CD4-positive, alpha-beta T cell (primary cell): ENCODE measurements at regions not wholly inside any gene's neighbourhood (a gene's known extent, or its start where the extent isn't known, plus 50 kb on each side); places are given as distances from the start of the nearest gene placed in this dataset.

ENCODE experiments used
- ATAC-seq: fragments of 200-7000 bp; cut with Tn5 transposase; one replicate; pipeline ENCODE4 v1.10.0; 2022; ENCODE audit warnings: mild to moderate bottlenecking; ENCODE audit not compliant: poor library complexity
- CTCF ChIA-PET: fragments of 350-600 bp; sonication (Branson Sonifier 250); formaldehyde crosslinking; loops from one replicate; lab custom pipeline; 2021; ENCODE audit warnings: antibody characterized with exemption, inconsistent platforms; lab: Charles Lee
- POLR2A ChIA-PET: fragments of 350-600 bp; sonication (Branson Sonifier 250); formaldehyde crosslinking; loops from one replicate; lab custom pipeline; 2021; ENCODE audit warnings: antibody characterized with exemption, inconsistent platforms; lab: Charles Lee
- DNase-seq, 14 experiments: peaks; one replicate each; pipeline ENCODE4 v3.0.0-alpha.2; 2013 to 2020; ENCODE audit warnings: mixed read lengths in 2 of 14
- H3K27ac ChIP-seq, 2 donors: one replicate each; pipeline versions ENCODE4 v1.5.1 to v1.7.0; 2013; ENCODE audit warnings: low read length in 2 of 2, low read depth in 1 of 2, mild to moderate bottlenecking in 1 of 2
- H3K27me3 ChIP-seq, 2 experiments: 1 replicate in 1 of 2; 2 replicates in 1 of 2; pipeline versions ENCODE4 v1.6.1 to v1.7.0; 2013; ENCODE audit warnings: low read length in 2 of 2, control low read depth in 1 of 2, mild to moderate bottlenecking in 1 of 2, moderate library complexity in 1 of 2; ENCODE audit not compliant: insufficient read depth in 2 of 2, control insufficient read depth in 1 of 2
- H3K36me3 ChIP-seq: one replicate; pipeline ENCODE4 v1.6.1; 2013; ENCODE audit warnings: low read length, control low read depth; ENCODE audit not compliant: insufficient read depth
- H3K4me1 ChIP-seq: one replicate; pipeline ENCODE4 v1.6.1; 2013; ENCODE audit warnings: low read length, control low read depth; ENCODE audit not compliant: insufficient read depth
- H3K4me3 ChIP-seq: one replicate; pipeline ENCODE4 v1.5.1; 2013; ENCODE audit warnings: mild to moderate bottlenecking, low read length, moderate library complexity
- H3K9me3 ChIP-seq, 2 experiments: 1 replicate in 1 of 2; 2 replicates in 1 of 2; pipeline versions ENCODE4 v1.6.1 to v1.7.0; 2013; ENCODE audit warnings: low read length in 2 of 2, mild to moderate bottlenecking in 2 of 2, control low read depth in 1 of 2, moderate library complexity in 1 of 2; ENCODE audit not compliant: control insufficient read depth in 1 of 2, insufficient read depth in 1 of 2
- H3K27ac Mint-ChIP-seq: one replicate; pipeline ENCODE4 v1.8.0; 2020; ENCODE audit warnings: mixed read lengths
- H3K27me3 Mint-ChIP-seq: one replicate; pipeline ENCODE4 v1.8.0; 2021; ENCODE audit warnings: mixed read lengths
- H3K36me3 Mint-ChIP-seq: one replicate; pipeline ENCODE4 v1.8.0; 2021; ENCODE audit warnings: low read depth, mixed read lengths
- H3K4me1 Mint-ChIP-seq: one replicate; pipeline ENCODE4 v1.8.0; 2021; ENCODE audit warnings: low read depth, mixed read lengths
- H3K4me3 Mint-ChIP-seq: one replicate; pipeline ENCODE4 v1.8.0; 2020; ENCODE audit warnings: mild to moderate bottlenecking, mixed read lengths
- H3K9me3 Mint-ChIP-seq: one replicate; pipeline ENCODE4 v1.8.0; 2020; ENCODE audit warnings: mixed read lengths
- intact Hi-C, 2 experiments: fragments of 100-400 bp; cut with DNase I in 1 of 2; cut with micrococcal nuclease in 1 of 2; formaldehyde crosslinking; loops; one replicate each; pipeline versions ENCODE4 v1.15.1 to v1.9.0; 2023 to 2025; cut with DNase I, micrococcal nuclease
- TF ChIP-seq, protein P1 (sequence below): fragments of 200-600 bp; IDR thresholded peaks from one replicate; pipeline ENCODE4 v1.8.0; 2022; ENCODE audit warnings: antibody characterized with exemption, mild to moderate bottlenecking

- peaks cover 2% of the 10 kb centered on the region for H3K9me3 Mint-ChIP-seq
- Histone ChIP-seq H3K4me1 (no peaks in the 10 kb centered on the region), H3K27ac (no peak overlapping the region), H3K27me3 (no peaks in the 10 kb centered on the region), H3K9me3 (no peaks in the 10 kb centered on the region), H3K36me3 (no peaks in the 10 kb centered on the region), H3K4me3 (no peak overlapping the region)
- no peak for ATAC-seq
- H3K4me3 Mint-ChIP-seq: no peak overlapping the region
- POLR2A ChIA-PET: no interaction called here
- intact Hi-C loops: no loop called here
- no peak for DNase-seq
- H3K36me3 Mint-ChIP-seq: no peaks in the 10 kb centered on the region
- CTCF ChIA-PET: interaction anchor here (0.6 kb wide), 1 partner anchor 26 kb away, joined by 3 read pairs; no protein-coding TSS in a partner anchor
- TF ChIP-seq, protein P1, sequence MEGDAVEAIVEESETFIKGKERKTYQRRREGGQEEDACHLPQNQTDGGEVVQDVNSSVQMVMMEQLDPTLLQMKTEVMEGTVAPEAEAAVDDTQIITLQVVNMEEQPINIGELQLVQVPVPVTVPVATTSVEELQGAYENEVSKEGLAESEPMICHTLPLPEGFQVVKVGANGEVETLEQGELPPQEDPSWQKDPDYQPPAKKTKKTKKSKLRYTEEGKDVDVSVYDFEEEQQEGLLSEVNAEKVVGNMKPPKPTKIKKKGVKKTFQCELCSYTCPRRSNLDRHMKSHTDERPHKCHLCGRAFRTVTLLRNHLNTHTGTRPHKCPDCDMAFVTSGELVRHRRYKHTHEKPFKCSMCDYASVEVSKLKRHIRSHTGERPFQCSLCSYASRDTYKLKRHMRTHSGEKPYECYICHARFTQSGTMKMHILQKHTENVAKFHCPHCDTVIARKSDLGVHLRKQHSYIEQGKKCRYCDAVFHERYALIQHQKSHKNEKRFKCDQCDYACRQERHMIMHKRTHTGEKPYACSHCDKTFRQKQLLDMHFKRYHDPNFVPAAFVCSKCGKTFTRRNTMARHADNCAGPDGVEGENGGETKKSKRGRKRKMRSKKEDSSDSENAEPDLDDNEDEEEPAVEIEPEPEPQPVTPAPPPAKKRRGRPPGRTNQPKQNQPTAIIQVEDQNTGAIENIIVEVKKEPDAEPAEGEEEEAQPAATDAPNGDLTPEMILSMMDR: no peak
- no peaks in the 10 kb centered on the region for H3K27me3 Mint-ChIP-seq
- H3K27ac Mint-ChIP-seq: no peak overlapping the region
- H3K4me1 Mint-ChIP-seq: no peaks in the 10 kb centered on the region
These were observed 241.5 kb upstream of the COX7C start for GRCh38 chr5:86376214-86376613.

GRCh38 chr5:86403190-86403589 lies 214.6 kb upstream of the COX7C start:
- Histone ChIP-seq H3K27ac (no peak overlapping the region), H3K4me3 (no peak overlapping the region), H3K4me1 (no peaks in the 10 kb centered on the region), H3K36me3 (no peaks in the 10 kb centered on the region), H3K9me3 (no peaks in the 10 kb centered on the region), H3K27me3 (no peaks in the 10 kb centered on the region)
- no peak overlapping the region for H3K4me3 Mint-ChIP-seq
- intact Hi-C loops: no loop called here
- TF ChIP-seq, protein P1: no peak
- no peaks in the 10 kb centered on the region for H3K27me3 Mint-ChIP-seq
- POLR2A ChIA-PET: no interaction called here
- H3K36me3 Mint-ChIP-seq: no peaks in the 10 kb centered on the region
- no peaks in the 10 kb centered on the region for H3K9me3 Mint-ChIP-seq
- no peak overlapping the region for H3K27ac Mint-ChIP-seq
- H3K4me1 Mint-ChIP-seq: no peaks in the 10 kb centered on the region
- ATAC-seq (no peak), DNase-seq (no peak)
- CTCF ChIA-PET: no interaction called here

- intact Hi-C loops: no loop called here
These were observed 213.5 kb upstream of the COX7C start for GRCh38 chr5:86404256-86404655.

More at GRCh38 chr5:86404256-86404655, 213.5 kb upstream of the COX7C start:
- H3K27me3 ChIP-seq: no peaks in the 10 kb centered on the region
- ATAC-seq: no peak
- no peak overlapping the region for H3K27ac ChIP-seq
- CTCF ChIA-PET: no interaction called here
- no peaks in the 10 kb centered on the region for H3K4me1 ChIP-seq
- TF ChIP-seq, protein P1: no peak
- Mint-ChIP-seq H3K4me3 (no peak overlapping the region), H3K4me1 (no peaks in the 10 kb centered on the region), H3K27me3 (no peaks in the 10 kb centered on the region), H3K9me3 (no peaks in the 10 kb centered on the region), H3K36me3 (no peaks in the 10 kb centered on the region), H3K27ac (no peak overlapping the region)
- no peak for DNase-seq
- POLR2A ChIA-PET: no interaction called here
- no peaks in the 10 kb centered on the region for H3K9me3 ChIP-seq
- no peak overlapping the region for H3K4me3 ChIP-seq
- H3K36me3 ChIP-seq: no peaks in the 10 kb centered on the region
